ENCODE measurements at regions not wholly inside any gene's neighbourhood (a gene's known extent, or its start where the extent isn't known, plus 50 kb on each side); places are given as distances from the start of the nearest gene placed in this dataset.

DNA sequence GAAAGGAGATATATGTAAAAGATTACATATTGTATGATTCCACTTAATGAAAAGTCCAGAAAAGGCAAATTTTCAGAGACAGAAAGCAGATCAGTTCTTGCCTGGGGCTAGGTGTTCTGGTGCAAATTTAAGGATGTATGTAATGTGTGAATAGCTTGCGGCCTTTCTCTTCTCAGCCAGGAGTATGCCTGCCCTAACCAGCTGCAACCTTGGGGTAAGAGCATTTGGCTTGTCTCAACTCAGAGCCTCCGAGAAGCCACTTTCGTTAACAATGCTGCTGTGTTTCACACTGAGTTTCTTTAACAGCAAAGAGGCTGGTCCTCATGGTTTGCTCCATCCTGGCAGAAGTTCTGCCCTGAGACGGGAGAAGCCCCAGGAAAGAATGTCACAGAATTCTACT lies 102.7 kb downstream of the SPCS3 start:
- TF ChIP-seq ZFP69B (tag by site-specific recombination; IDR thresholded peaks at IDR 0.05) = no peak
- TF ChIP-seq, protein P1, sequence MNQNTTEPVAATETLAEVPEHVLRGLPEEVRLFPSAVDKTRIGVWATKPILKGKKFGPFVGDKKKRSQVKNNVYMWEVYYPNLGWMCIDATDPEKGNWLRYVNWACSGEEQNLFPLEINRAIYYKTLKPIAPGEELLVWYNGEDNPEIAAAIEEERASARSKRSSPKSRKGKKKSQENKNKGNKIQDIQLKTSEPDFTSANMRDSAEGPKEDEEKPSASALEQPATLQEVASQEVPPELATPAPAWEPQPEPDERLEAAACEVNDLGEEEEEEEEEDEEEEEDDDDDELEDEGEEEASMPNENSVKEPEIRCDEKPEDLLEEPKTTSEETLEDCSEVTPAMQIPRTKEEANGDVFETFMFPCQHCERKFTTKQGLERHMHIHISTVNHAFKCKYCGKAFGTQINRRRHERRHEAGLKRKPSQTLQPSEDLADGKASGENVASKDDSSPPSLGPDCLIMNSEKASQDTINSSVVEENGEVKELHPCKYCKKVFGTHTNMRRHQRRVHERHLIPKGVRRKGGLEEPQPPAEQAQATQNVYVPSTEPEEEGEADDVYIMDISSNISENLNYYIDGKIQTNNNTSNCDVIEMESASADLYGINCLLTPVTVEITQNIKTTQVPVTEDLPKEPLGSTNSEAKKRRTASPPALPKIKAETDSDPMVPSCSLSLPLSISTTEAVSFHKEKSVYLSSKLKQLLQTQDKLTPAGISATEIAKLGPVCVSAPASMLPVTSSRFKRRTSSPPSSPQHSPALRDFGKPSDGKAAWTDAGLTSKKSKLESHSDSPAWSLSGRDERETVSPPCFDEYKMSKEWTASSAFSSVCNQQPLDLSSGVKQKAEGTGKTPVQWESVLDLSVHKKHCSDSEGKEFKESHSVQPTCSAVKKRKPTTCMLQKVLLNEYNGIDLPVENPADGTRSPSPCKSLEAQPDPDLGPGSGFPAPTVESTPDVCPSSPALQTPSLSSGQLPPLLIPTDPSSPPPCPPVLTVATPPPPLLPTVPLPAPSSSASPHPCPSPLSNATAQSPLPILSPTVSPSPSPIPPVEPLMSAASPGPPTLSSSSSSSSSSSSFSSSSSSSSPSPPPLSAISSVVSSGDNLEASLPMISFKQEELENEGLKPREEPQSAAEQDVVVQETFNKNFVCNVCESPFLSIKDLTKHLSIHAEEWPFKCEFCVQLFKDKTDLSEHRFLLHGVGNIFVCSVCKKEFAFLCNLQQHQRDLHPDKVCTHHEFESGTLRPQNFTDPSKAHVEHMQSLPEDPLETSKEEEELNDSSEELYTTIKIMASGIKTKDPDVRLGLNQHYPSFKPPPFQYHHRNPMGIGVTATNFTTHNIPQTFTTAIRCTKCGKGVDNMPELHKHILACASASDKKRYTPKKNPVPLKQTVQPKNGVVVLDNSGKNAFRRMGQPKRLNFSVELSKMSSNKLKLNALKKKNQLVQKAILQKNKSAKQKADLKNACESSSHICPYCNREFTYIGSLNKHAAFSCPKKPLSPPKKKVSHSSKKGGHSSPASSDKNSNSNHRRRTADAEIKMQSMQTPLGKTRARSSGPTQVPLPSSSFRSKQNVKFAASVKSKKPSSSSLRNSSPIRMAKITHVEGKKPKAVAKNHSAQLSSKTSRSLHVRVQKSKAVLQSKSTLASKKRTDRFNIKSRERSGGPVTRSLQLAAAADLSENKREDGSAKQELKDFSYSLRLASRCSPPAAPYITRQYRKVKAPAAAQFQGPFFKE (tag by site-specific recombination; IDR thresholded peaks at IDR 0.05; ENCODE audit: borderline replicate concordance) = no peak
- TF ChIP-seq GLI4 (tag by site-specific recombination; IDR thresholded peaks at IDR 0.05) = no peak
- TF ChIP-seq, protein P2, sequence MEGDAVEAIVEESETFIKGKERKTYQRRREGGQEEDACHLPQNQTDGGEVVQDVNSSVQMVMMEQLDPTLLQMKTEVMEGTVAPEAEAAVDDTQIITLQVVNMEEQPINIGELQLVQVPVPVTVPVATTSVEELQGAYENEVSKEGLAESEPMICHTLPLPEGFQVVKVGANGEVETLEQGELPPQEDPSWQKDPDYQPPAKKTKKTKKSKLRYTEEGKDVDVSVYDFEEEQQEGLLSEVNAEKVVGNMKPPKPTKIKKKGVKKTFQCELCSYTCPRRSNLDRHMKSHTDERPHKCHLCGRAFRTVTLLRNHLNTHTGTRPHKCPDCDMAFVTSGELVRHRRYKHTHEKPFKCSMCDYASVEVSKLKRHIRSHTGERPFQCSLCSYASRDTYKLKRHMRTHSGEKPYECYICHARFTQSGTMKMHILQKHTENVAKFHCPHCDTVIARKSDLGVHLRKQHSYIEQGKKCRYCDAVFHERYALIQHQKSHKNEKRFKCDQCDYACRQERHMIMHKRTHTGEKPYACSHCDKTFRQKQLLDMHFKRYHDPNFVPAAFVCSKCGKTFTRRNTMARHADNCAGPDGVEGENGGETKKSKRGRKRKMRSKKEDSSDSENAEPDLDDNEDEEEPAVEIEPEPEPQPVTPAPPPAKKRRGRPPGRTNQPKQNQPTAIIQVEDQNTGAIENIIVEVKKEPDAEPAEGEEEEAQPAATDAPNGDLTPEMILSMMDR (tag by site-specific recombination; IDR thresholded peaks at IDR 0.05) = no peak
- TF ChIP-seq, protein P3, sequence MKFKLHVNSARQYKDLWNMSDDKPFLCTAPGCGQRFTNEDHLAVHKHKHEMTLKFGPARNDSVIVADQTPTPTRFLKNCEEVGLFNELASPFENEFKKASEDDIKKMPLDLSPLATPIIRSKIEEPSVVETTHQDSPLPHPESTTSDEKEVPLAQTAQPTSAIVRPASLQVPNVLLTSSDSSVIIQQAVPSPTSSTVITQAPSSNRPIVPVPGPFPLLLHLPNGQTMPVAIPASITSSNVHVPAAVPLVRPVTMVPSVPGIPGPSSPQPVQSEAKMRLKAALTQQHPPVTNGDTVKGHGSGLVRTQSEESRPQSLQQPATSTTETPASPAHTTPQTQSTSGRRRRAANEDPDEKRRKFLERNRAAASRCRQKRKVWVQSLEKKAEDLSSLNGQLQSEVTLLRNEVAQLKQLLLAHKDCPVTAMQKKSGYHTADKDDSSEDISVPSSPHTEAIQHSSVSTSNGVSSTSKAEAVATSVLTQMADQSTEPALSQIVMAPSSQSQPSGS (tag by site-specific recombination; IDR thresholded peaks at IDR 0.05; ENCODE audit: low read depth) = no peak
- TF ChIP-seq, protein P4, sequence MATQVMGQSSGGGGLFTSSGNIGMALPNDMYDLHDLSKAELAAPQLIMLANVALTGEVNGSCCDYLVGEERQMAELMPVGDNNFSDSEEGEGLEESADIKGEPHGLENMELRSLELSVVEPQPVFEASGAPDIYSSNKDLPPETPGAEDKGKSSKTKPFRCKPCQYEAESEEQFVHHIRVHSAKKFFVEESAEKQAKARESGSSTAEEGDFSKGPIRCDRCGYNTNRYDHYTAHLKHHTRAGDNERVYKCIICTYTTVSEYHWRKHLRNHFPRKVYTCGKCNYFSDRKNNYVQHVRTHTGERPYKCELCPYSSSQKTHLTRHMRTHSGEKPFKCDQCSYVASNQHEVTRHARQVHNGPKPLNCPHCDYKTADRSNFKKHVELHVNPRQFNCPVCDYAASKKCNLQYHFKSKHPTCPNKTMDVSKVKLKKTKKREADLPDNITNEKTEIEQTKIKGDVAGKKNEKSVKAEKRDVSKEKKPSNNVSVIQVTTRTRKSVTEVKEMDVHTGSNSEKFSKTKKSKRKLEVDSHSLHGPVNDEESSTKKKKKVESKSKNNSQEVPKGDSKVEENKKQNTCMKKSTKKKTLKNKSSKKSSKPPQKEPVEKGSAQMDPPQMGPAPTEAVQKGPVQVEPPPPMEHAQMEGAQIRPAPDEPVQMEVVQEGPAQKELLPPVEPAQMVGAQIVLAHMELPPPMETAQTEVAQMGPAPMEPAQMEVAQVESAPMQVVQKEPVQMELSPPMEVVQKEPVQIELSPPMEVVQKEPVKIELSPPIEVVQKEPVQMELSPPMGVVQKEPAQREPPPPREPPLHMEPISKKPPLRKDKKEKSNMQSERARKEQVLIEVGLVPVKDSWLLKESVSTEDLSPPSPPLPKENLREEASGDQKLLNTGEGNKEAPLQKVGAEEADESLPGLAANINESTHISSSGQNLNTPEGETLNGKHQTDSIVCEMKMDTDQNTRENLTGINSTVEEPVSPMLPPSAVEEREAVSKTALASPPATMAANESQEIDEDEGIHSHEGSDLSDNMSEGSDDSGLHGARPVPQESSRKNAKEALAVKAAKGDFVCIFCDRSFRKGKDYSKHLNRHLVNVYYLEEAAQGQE (tag by site-specific recombination; IDR thresholded peaks at IDR 0.05) = no peak
- TF ChIP-seq, protein P5, sequence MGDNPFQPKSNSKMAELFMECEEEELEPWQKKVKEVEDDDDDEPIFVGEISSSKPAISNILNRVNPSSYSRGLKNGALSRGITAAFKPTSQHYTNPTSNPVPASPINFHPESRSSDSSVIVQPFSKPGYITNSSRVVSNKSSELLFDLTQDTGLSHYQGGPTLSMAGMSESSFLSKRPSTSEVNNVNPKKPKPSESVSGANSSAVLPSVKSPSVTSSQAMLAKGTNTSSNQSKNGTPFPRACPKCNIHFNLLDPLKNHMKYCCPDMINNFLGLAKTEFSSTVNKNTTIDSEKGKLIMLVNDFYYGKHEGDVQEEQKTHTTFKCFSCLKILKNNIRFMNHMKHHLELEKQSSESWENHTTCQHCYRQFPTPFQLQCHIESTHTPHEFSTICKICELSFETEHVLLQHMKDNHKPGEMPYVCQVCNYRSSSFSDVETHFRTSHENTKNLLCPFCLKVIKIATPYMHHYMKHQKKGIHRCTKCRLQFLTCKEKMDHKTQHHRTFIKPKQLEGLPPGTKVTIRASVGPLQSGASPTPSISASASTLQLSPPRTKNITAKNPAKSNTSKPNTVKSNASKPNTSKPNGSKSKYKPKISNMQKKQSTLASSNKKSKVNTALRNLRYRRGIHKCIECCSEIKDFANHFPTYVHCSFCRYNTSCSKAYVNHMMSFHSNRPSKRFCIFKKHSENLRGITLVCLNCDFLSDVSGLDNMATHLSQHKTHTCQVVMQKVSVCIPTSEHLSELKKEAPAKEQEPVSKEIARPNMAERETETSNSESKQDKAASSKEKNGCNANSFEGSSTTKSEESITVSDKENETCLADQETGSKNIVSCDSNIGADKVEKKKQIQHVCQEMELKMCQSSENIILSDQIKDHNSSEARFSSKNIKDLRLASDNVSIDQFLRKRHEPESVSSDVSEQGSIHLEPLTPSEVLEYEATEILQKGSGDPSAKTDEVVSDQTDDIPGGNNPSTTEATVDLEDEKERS (tag by site-specific recombination; IDR thresholded peaks at IDR 0.05) = no peak
- TF ChIP-seq, protein P6, sequence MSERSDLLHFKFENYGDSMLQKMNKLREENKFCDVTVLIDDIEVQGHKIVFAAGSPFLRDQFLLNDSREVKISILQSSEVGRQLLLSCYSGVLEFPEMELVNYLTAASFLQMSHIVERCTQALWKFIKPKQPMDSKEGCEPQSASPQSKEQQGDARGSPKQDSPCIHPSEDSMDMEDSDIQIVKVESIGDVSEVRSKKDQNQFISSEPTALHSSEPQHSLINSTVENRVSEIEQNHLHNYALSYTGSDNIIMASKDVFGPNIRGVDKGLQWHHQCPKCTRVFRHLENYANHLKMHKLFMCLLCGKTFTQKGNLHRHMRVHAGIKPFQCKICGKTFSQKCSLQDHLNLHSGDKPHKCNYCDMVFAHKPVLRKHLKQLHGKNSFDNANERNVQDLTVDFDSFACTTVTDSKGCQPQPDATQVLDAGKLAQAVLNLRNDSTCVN (tag by site-specific recombination; optimal IDR thresholded peaks at IDR 0.05) = no peak
- TF ChIP-seq, protein P7, sequence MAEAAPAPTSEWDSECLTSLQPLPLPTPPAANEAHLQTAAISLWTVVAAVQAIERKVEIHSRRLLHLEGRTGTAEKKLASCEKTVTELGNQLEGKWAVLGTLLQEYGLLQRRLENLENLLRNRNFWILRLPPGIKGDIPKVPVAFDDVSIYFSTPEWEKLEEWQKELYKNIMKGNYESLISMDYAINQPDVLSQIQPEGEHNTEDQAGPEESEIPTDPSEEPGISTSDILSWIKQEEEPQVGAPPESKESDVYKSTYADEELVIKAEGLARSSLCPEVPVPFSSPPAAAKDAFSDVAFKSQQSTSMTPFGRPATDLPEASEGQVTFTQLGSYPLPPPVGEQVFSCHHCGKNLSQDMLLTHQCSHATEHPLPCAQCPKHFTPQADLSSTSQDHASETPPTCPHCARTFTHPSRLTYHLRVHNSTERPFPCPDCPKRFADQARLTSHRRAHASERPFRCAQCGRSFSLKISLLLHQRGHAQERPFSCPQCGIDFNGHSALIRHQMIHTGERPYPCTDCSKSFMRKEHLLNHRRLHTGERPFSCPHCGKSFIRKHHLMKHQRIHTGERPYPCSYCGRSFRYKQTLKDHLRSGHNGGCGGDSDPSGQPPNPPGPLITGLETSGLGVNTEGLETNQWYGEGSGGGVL (tag by site-specific recombination; IDR thresholded peaks at IDR 0.05) = no peak
- TF ChIP-seq, protein P8, sequence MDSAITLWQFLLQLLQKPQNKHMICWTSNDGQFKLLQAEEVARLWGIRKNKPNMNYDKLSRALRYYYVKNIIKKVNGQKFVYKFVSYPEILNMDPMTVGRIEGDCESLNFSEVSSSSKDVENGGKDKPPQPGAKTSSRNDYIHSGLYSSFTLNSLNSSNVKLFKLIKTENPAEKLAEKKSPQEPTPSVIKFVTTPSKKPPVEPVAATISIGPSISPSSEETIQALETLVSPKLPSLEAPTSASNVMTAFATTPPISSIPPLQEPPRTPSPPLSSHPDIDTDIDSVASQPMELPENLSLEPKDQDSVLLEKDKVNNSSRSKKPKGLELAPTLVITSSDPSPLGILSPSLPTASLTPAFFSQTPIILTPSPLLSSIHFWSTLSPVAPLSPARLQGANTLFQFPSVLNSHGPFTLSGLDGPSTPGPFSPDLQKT (IDR thresholded peaks at IDR 0.05; ENCODE audit: borderline replicate concordance, low read depth, low read length) = no peak
- TF ChIP-seq, protein P9, sequence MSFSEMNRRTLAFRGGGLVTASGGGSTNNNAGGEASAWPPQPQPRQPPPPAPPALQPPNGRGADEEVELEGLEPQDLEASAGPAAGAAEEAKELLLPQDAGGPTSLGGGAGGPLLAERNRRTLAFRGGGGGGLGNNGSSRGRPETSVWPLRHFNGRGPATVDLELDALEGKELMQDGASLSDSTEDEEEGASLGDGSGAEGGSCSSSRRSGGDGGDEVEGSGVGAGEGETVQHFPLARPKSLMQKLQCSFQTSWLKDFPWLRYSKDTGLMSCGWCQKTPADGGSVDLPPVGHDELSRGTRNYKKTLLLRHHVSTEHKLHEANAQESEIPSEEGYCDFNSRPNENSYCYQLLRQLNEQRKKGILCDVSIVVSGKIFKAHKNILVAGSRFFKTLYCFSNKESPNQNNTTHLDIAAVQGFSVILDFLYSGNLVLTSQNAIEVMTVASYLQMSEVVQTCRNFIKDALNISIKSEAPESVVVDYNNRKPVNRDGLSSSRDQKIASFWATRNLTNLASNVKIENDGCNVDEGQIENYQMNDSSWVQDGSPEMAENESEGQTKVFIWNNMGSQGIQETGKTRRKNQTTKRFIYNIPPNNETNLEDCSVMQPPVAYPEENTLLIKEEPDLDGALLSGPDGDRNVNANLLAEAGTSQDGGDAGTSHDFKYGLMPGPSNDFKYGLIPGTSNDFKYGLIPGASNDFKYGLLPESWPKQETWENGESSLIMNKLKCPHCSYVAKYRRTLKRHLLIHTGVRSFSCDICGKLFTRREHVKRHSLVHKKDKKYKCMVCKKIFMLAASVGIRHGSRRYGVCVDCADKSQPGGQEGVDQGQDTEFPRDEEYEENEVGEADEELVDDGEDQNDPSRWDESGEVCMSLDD (tag by site-specific recombination; IDR thresholded peaks at IDR 0.05) = no peak
- no peak for TF ChIP-seq ZNF843 (tag by site-specific recombination; IDR thresholded peaks at IDR 0.05)
- TF ChIP-seq RBAK (tag by site-specific recombination; IDR thresholded peaks at IDR 0.05) = no peak
- no peak for TF ChIP-seq EGR2 (tag by site-specific recombination; IDR thresholded peaks at IDR 0.05; ENCODE audit: low read depth)
